ENCODE measurements at regions not wholly inside any gene's neighbourhood (a gene's known extent, or its start where the extent isn't known, plus 50 kb on each side); places are given as distances from the start of the nearest gene placed in this dataset.

GRCh38 chr5:159566832-159567231 is 236.5 kb upstream of the IL12B start:
- no peak for DNase-seq
- no peaks in the 10 kb centered on the region for H3K79me1 ChIP-seq (ENCODE audit: low read length)
- no peak overlapping the region for H4K5ac ChIP-seq (ENCODE audit: low read length)
- H3K56ac ChIP-seq (ENCODE audit: low read length), result no peak overlapping the region
- H3K79me2 ChIP-seq (ENCODE audit: control insufficient read depth, insufficient read depth, low read length), result no peaks in the 10 kb centered on the region
- no peak overlapping the region for H3K4me2 ChIP-seq (ENCODE audit: low read length)
- WGBS (ENCODE audit: extremely low coverage, insufficient coverage, low lambda C conversion rate), result no CpG with 5 or more reads among the region's 2 CpGs
- no peaks in the 10 kb centered on the region for H3K4me1 ChIP-seq (ENCODE audit: control insufficient read depth, low read depth, low read length)
- no peak overlapping the region for H3K4me3 ChIP-seq (ENCODE audit: low read length)
- H3K27ac ChIP-seq (ENCODE audit: low read depth, low read length), result no peak overlapping the region
- no peak overlapping the region for H2AK5ac ChIP-seq (ENCODE audit: low read length)
- no peaks in the 10 kb centered on the region for H3K36me3 ChIP-seq (ENCODE audit: control insufficient read depth, insufficient read depth, low read length)
- no peak overlapping the region for H2BK15ac ChIP-seq (replicated peaks; ENCODE audit: low read depth)
- H3K18ac ChIP-seq (ENCODE audit: low read length), result no peak overlapping the region
- H2BK5ac ChIP-seq (ENCODE audit: low read length), result no peak overlapping the region
- H3K4ac ChIP-seq (ENCODE audit: low read depth, low read length), result no peak overlapping the region
- H4K8ac ChIP-seq (ENCODE audit: low read depth, low read length), result no peak overlapping the region
- no peaks in the 10 kb centered on the region for H3K27me3 ChIP-seq (ENCODE audit: insufficient read depth, low read length, poor library complexity)
- no peak overlapping the region for H3K9ac ChIP-seq (ENCODE audit: low read length)
- H3K23ac ChIP-seq (ENCODE audit: low read length), result no peak overlapping the region
- H2BK120ac ChIP-seq (ENCODE audit: low read depth, low read length), result no peak overlapping the region

DNA sequence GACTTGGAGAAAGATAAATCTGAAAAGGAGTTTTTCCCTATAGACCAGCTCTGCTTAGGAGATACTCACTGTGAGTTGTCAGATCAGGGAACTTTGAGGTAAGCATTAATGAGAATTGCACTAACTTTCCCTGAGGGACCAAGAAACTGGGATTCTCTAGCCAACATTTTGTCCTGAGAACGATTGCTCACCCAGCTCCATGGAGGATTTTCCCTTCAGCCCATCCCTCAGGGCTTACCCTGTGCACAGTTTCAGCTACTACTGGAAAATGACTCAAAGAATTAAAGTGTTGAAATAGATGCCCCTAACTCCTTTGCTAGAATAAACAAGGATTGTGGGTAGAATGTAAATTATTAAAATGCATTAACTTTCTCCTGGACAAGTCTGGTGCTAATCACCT is 237.2 kb upstream of the IL12B start:
- Histone ChIP-seq H4K8ac (ENCODE audit: low read depth, low read length) (no peak overlapping the region), H3K4me2 (ENCODE audit: low read length) (no peak overlapping the region), H3K36me3 (ENCODE audit: control insufficient read depth, insufficient read depth, low read length) (no peaks in the 10 kb centered on the region), H3K56ac (ENCODE audit: low read length) (no peak overlapping the region), H3K79me2 (ENCODE audit: control insufficient read depth, insufficient read depth, low read length) (no peaks in the 10 kb centered on the region), H2AK5ac (ENCODE audit: low read length) (no peak overlapping the region), H3K4me1 (ENCODE audit: control insufficient read depth, low read depth, low read length) (no peaks in the 10 kb centered on the region), H4K5ac (ENCODE audit: low read length) (no peak overlapping the region), H2BK120ac (ENCODE audit: low read depth, low read length) (no peak overlapping the region), H3K9ac (ENCODE audit: low read length) (no peak overlapping the region), H3K79me1 (ENCODE audit: low read length) (no peaks in the 10 kb centered on the region), H3K23ac (ENCODE audit: low read length) (no peak overlapping the region), H3K4me3 (ENCODE audit: low read length) (no peak overlapping the region), H3K27me3 (ENCODE audit: insufficient read depth, low read length, poor library complexity) (no peaks in the 10 kb centered on the region), H3K18ac (ENCODE audit: low read length) (no peak overlapping the region), H3K4ac (ENCODE audit: low read depth, low read length) (no peak overlapping the region), H2BK15ac (replicated peaks; ENCODE audit: low read depth) (no peak overlapping the region), H2BK5ac (ENCODE audit: low read length) (no peak overlapping the region), H3K27ac (ENCODE audit: low read depth, low read length) (no peak overlapping the region)
- WGBS (ENCODE audit: extremely low coverage, insufficient coverage, low lambda C conversion rate), result no CpG with 5 or more reads among the region's 1 CpG
- DNase-seq, result no peak

DNA sequence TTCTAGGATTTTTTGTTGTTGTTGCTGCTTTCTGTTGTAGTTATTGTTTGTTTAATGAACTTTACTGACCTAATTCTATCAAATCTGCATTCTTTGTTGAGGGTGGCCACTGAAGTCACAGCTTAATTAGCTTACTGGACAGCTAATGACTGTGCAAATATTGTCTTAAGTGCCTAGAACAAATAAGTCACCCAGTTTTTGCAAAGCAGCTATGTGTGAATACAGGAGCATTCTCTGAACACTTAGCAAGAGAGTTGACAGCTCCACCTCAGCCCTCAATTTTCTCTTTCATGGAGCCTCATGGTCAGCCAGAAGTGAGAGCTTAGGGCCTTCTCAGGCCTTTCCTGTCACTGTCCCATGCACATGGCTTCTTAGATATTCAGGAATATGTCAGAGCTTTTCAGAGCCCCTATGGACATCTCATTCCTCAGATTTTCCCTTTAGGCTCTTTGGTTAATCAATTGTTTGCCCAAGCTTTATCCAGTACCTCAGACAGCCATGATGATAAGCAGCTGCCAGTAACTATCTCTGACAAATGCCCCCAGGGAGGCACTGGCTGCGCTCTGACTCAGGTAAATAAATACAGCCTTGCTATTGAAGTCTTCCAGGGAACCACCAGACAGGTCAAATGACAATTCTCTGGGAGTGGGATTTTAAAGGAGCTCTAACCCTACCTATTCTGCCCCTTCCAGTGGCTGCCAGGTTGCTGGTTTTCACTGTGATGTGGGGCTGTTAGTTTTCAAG is 241.4 kb upstream of the IL12B start:
- no peak overlapping the region for H2AK5ac ChIP-seq (ENCODE audit: low read length)
- DNase-seq, result peak; percentile 78
- no peak overlapping the region for H2BK5ac ChIP-seq (ENCODE audit: low read length)
- no peak overlapping the region for H3K23ac ChIP-seq (ENCODE audit: low read length)
- no peaks in the 10 kb centered on the region for H3K79me1 ChIP-seq (ENCODE audit: low read length)
- no peak overlapping the region for H3K27ac ChIP-seq (ENCODE audit: low read depth, low read length)
- H3K4ac ChIP-seq (ENCODE audit: low read depth, low read length), result no peak overlapping the region
- H3K4me3 ChIP-seq (ENCODE audit: low read length), result no peak overlapping the region
- WGBS (ENCODE audit: extremely low coverage, insufficient coverage, low lambda C conversion rate), result no CpG with 5 or more reads among the region's 1 CpG
- H4K8ac ChIP-seq (ENCODE audit: low read depth, low read length), result no peak overlapping the region
- H3K9ac ChIP-seq (ENCODE audit: low read length), result no peak overlapping the region
- no peaks in the 10 kb centered on the region for H3K79me2 ChIP-seq (ENCODE audit: control insufficient read depth, insufficient read depth, low read length)
- no peak overlapping the region for H3K56ac ChIP-seq (ENCODE audit: low read length)
- H3K36me3 ChIP-seq (ENCODE audit: control insufficient read depth, insufficient read depth, low read length), result no peaks in the 10 kb centered on the region
- H3K4me2 ChIP-seq (ENCODE audit: low read length), result no peak overlapping the region
- H3K4me1 ChIP-seq (ENCODE audit: control insufficient read depth, low read depth, low read length), result no peaks in the 10 kb centered on the region
- no peak overlapping the region for H2BK120ac ChIP-seq (ENCODE audit: low read depth, low read length)
- H2BK15ac ChIP-seq (replicated peaks; ENCODE audit: low read depth), result no peak overlapping the region
- no peak overlapping the region for H4K5ac ChIP-seq (ENCODE audit: low read length)
- no peaks in the 10 kb centered on the region for H3K27me3 ChIP-seq (ENCODE audit: insufficient read depth, low read length, poor library complexity)
- no peak overlapping the region for H3K18ac ChIP-seq (ENCODE audit: low read length)

DNA sequence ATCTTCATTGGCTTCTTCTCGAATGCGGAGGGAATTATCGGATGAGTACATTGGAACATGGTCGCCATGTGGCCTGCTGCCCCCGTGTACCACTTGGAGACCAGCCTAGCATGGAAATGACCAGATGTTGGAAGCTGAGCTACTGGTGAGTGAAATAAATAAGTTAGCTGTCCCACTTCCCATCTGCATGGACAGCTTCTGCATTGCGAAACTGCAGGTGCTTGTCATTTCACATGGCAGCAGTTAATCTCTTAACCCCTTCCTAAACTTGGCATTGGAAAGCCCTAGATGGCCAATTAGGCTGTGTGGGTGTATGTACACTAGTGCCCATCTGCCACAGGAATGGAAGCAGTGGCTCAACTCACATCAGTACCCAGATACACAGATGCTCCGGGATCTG is 246.6 kb upstream of the IL12B start:
- Histone ChIP-seq H3K4me2 (ENCODE audit: low read length) (no peak overlapping the region), H3K9ac (ENCODE audit: low read length) (no peak overlapping the region), H3K56ac (ENCODE audit: low read length) (no peak overlapping the region), H3K27me3 (ENCODE audit: insufficient read depth, low read length, poor library complexity) (no peaks in the 10 kb centered on the region), H3K4me3 (ENCODE audit: low read length) (no peak overlapping the region), H3K79me1 (ENCODE audit: low read length) (no peaks in the 10 kb centered on the region), H3K27ac (ENCODE audit: low read depth, low read length) (no peak overlapping the region), H4K8ac (ENCODE audit: low read depth, low read length) (no peak overlapping the region), H3K4ac (ENCODE audit: low read depth, low read length) (no peak overlapping the region), H2BK5ac (ENCODE audit: low read length) (no peak overlapping the region), H3K18ac (ENCODE audit: low read length) (no peak overlapping the region), H4K5ac (ENCODE audit: low read length) (no peak overlapping the region), H3K36me3 (ENCODE audit: control insufficient read depth, insufficient read depth, low read length) (no peaks in the 10 kb centered on the region), H2BK120ac (ENCODE audit: low read depth, low read length) (no peak overlapping the region), H3K4me1 (ENCODE audit: control insufficient read depth, low read depth, low read length) (no peaks in the 10 kb centered on the region), H3K79me2 (ENCODE audit: control insufficient read depth, insufficient read depth, low read length) (no peaks in the 10 kb centered on the region), H3K23ac (ENCODE audit: low read length) (no peak overlapping the region), H2AK5ac (ENCODE audit: low read length) (no peak overlapping the region), H2BK15ac (replicated peaks; ENCODE audit: low read depth) (no peak overlapping the region)
- no peak for DNase-seq
- WGBS (ENCODE audit: extremely low coverage, insufficient coverage, low lambda C conversion rate), result no CpG with 5 or more reads among the region's 7 CpGs

GRCh38 chr5:159581502-159582249 is 251.4 kb upstream of the IL12B start:
- Histone ChIP-seq H3K4me1 (ENCODE audit: control insufficient read depth, low read depth, low read length) (no peaks in the 10 kb centered on the region), H2BK120ac (ENCODE audit: low read depth, low read length) (no peak overlapping the region), H3K18ac (ENCODE audit: low read length) (no peak overlapping the region), H2BK5ac (ENCODE audit: low read length) (no peak overlapping the region), H3K56ac (ENCODE audit: low read length) (no peak overlapping the region), H3K79me1 (ENCODE audit: low read length) (no peaks in the 10 kb centered on the region), H2BK15ac (replicated peaks; ENCODE audit: low read depth) (no peak overlapping the region), H3K4me3 (ENCODE audit: low read length) (no peak overlapping the region), H4K5ac (ENCODE audit: low read length) (no peak overlapping the region), H3K23ac (ENCODE audit: low read length) (no peak overlapping the region), H3K9ac (ENCODE audit: low read length) (no peak overlapping the region), H3K79me2 (ENCODE audit: control insufficient read depth, insufficient read depth, low read length) (no peaks in the 10 kb centered on the region), H3K4ac (ENCODE audit: low read depth, low read length) (no peak overlapping the region), H3K36me3 (ENCODE audit: control insufficient read depth, insufficient read depth, low read length) (no peaks in the 10 kb centered on the region), H4K8ac (ENCODE audit: low read depth, low read length) (no peak overlapping the region), H2AK5ac (ENCODE audit: low read length) (no peak overlapping the region), H3K27me3 (ENCODE audit: insufficient read depth, low read length, poor library complexity) (no peaks in the 10 kb centered on the region), H3K27ac (ENCODE audit: low read depth, low read length) (no peak overlapping the region), H3K4me2 (ENCODE audit: low read length) (no peak overlapping the region)
- DNase-seq, result peak; percentile 81
- WGBS (ENCODE audit: extremely low coverage, insufficient coverage, low lambda C conversion rate), result no CpG with 5 or more reads among the region's 7 CpGs
